Endothelial cell of umbilical vein (primary cell): ENCODE measurements at regions not wholly inside any gene's neighbourhood (a gene's known extent, or its start where the extent isn't known, plus 50 kb on each side); places are given as distances from the start of the nearest gene placed in this dataset.

Experiments
- BruUV-seq: library from RNA; stranded (reverse); fragments of 400-500 nt; replicated peaks from 2 replicates; lab custom pipeline; 2021; lab: Mats Ljungman, UMichigan
- CTCF ChIA-PET: fragments of 300-600, 350-600 bp; sonication (Branson Sonifier 250); formaldehyde crosslinking; loops from one replicate; lab custom pipeline; 2021; ENCODE audit warnings: antibody characterized with exemption, inconsistent platforms; lab: Charles Lee
- POLR2A ChIA-PET: fragments of 300-600, 350-600 bp; sonication (Branson Sonifier 250); formaldehyde crosslinking; loops from one replicate; lab custom pipeline; 2021; ENCODE audit warnings: antibody characterized with exemption, inconsistent platforms; lab: Charles Lee
- DNase-seq: peaks from one replicate; pipeline ENCODE4 v3.0.0-alpha.2; 2011; ENCODE audit warnings: low read depth, low spot score
- FAIRE-seq: peaks from 2 replicates; lab custom pipeline; 2011; peaks lifted over from hg19 to GRCh38; lab: Jason Lieb, UNC
- H2AFZ ChIP-seq: 2 replicates; pipeline ENCODE4 v1.6.0; 2012; ENCODE audit warnings: low read depth, low read length, control low read depth, inconsistent platforms
- H3K27ac ChIP-seq: 2 replicates; pipeline ENCODE4 v1.5.1; 2011; ENCODE audit warnings: low read depth, mild to moderate bottlenecking, control low read depth, low read length, moderate library complexity; ENCODE audit not compliant: insufficient read depth
- H3K27me3 ChIP-seq, 2 experiments: 2 replicates each; pipeline versions ENCODE4 v1.6.0 to v1.6.1; 2011; ENCODE audit warnings: low read length in 2 of 2, mixed read lengths in 1 of 2; ENCODE audit not compliant: control insufficient read depth in 2 of 2, insufficient read depth in 2 of 2
- H3K36me3 ChIP-seq, 2 experiments: 2 replicates in 1 of 2; 3 replicates in 1 of 2; pipeline ENCODE4 v1.5.1; 2011; ENCODE audit warnings: low read length in 2 of 2, mild to moderate bottlenecking in 1 of 2, moderate library complexity in 1 of 2; ENCODE audit not compliant: control insufficient read depth in 2 of 2, insufficient read depth in 2 of 2; ENCODE audit errors: extremely low read depth in 1 of 2
- H3K4me1 ChIP-seq: 3 replicates; pipeline ENCODE4 v1.5.1; 2011; ENCODE audit warnings: mild to moderate bottlenecking, low read length; ENCODE audit not compliant: control insufficient read depth, insufficient read depth; ENCODE audit errors: extremely low read depth
- H3K4me2 ChIP-seq: 2 replicates; pipeline ENCODE4 v1.6.1; 2011; ENCODE audit warnings: low read length, control low read depth, mixed read lengths; ENCODE audit not compliant: insufficient read depth
- H3K4me3 ChIP-seq, 3 experiments: fragments of 200-600 bp in 1 of 3; sonication (generic), shearing (Covaris generic) in 1 of 3; replicated peaks in 1 of 3; 2 replicates each; pipeline ENCODE4 v1.5.1; 2011 to 2016; ENCODE audit warnings: control low read depth in 3 of 3, low read length in 3 of 3, mild to moderate bottlenecking in 2 of 3, inconsistent platforms in 1 of 3, low read depth in 1 of 3, moderate library complexity in 1 of 3; ENCODE audit not compliant: insufficient read depth in 1 of 3
- H3K79me2 ChIP-seq: 2 replicates; pipeline ENCODE4 v1.6.0; 2012; ENCODE audit warnings: low read length, inconsistent platforms; ENCODE audit not compliant: control insufficient read depth, insufficient read depth
- H3K9ac ChIP-seq: replicated peaks from 2 replicates; pipeline ENCODE3; 2011; ENCODE audit warnings: low read length, control low read depth; ENCODE audit not compliant: insufficient read depth; ENCODE audit errors: extremely low read depth
- H3K9me1 ChIP-seq: replicated peaks from 3 replicates; pipeline ENCODE4 v1.6.0; 2011; ENCODE audit warnings: mild to moderate bottlenecking, low read length; ENCODE audit not compliant: control insufficient read depth, insufficient read depth; ENCODE audit errors: extremely low read depth
- H3K9me3 ChIP-seq: replicated peaks from 2 replicates; pipeline ENCODE4 v1.5.1; 2012; ENCODE audit warnings: low read length, inconsistent platforms; ENCODE audit not compliant: control insufficient read depth, insufficient read depth
- H4K20me1 ChIP-seq: replicated peaks from 2 replicates; pipeline ENCODE3; 2011; ENCODE audit warnings: mild to moderate bottlenecking, low read length; ENCODE audit not compliant: control insufficient read depth, insufficient read depth; ENCODE audit errors: extremely low read depth
- EZH2 ChIP-seq: IDR thresholded peaks from 2 replicates; pipeline ENCODE4 v1.6.1; 2012; ENCODE audit warnings: borderline replicate concordance, low read depth, mild to moderate bottlenecking, moderate library complexity, low read length, inconsistent platforms; ENCODE audit not compliant: severe bottlenecking
- FOS ChIP-seq: IDR thresholded peaks from 2 replicates; pipeline ENCODE4 v1.6.1; 2011; ENCODE audit warnings: mild to moderate bottlenecking, low read length, moderate library complexity, borderline replicate concordance; ENCODE audit not compliant: insufficient read depth
- GATA2 ChIP-seq: IDR thresholded peaks from 2 replicates; pipeline ENCODE4 v1.7.0; 2011; ENCODE audit warnings: low read depth, mild to moderate bottlenecking, moderate library complexity, mixed read lengths, low read length; ENCODE audit not compliant: insufficient read length, insufficient read depth
- JUN ChIP-seq: IDR thresholded peaks from 2 replicates; pipeline ENCODE4 v1.6.1; 2011; ENCODE audit warnings: borderline replicate concordance, low read depth; ENCODE audit not compliant: insufficient read length, insufficient read depth
- MAX ChIP-seq: IDR thresholded peaks from 2 replicates; pipeline ENCODE4 v1.6.1; 2011; ENCODE audit not compliant: insufficient read depth, insufficient read length
- MYC ChIP-seq: IDR thresholded peaks from one replicate; pipeline ENCODE4 v1.6.1; 2011; ENCODE audit warnings: mild to moderate bottlenecking, low read depth, low read length
- POLR2A ChIP-seq: IDR thresholded peaks from 2 replicates; pipeline ENCODE4 v1.6.1; 2012; ENCODE audit warnings: low read depth, mild to moderate bottlenecking, control low read depth, low read length
- POLR2AphosphoS5 ChIP-seq: IDR thresholded peaks from 2 replicates; pipeline ENCODE4 v1.6.1; 2012; ENCODE audit warnings: low read depth, mild to moderate bottlenecking, control low read depth, low read length, moderate library complexity; ENCODE audit not compliant: insufficient read depth
- dilution Hi-C: fragments of 300-500 bp; cut with MboI; formaldehyde crosslinking; loops from one replicate; pipeline ENCODE4 v1.15.0; 2019; ENCODE audit warnings: low sequenced_read_pairs; ENCODE audit not compliant: extremely low pct_ligation_motif_present
- intact Hi-C: fragments of 100-400 bp; cut with micrococcal nuclease; formaldehyde crosslinking; loops from one replicate; pipeline ENCODE4 v1.10.0; 2022
- TF ChIP-seq, protein P1 (sequence below), 2 donors: IDR thresholded peaks; 1 replicate in 1 of 2; 2 replicates in 1 of 2; pipeline ENCODE4 v1.5.1; 2011; ENCODE audit warnings: low read length in 2 of 2, mild to moderate bottlenecking in 2 of 2, moderate library complexity in 2 of 2, control low read depth in 1 of 2, inconsistent platforms in 1 of 2, low read depth in 1 of 2; ENCODE audit not compliant: insufficient read depth in 1 of 2; ENCODE audit errors: extremely low read depth in 1 of 2

- Histone ChIP-seq H3K9ac (no peak overlapping the region), H2AFZ (no peak overlapping the region), H3K27ac (no peak overlapping the region), H3K4me3 (no peak overlapping the region), H3K9me3 (no peaks in the 10 kb centered on the region), H3K4me1 (peaks cover 8% of the 10 kb centered on the region), H3K27me3 (peaks cover 9 to 11% of the 10 kb centered on the region in 2 experiments), H3K4me2 (no peak overlapping the region), H3K36me3 (no peaks in the 10 kb centered on the region), H4K20me1 (peaks cover 2% of the 10 kb centered on the region), H3K79me2 (peaks cover 4% of the 10 kb centered on the region), H3K9me1 (no peaks in the 10 kb centered on the region)
- FAIRE-seq (no peak), DNase-seq (no peak)
- dilution Hi-C loops (no loop called here), intact Hi-C loops (no loop called here)
- CTCF ChIA-PET = no interaction called here
- BruUV-seq = no TSS peak
- POLR2A ChIA-PET = no interaction called here
- no peak for TF ChIP-seq MAX
- TF ChIP-seq EZH2 = no peak
- no peak for TF ChIP-seq FOS
- TF ChIP-seq POLR2A = no peak
- no peak for TF ChIP-seq JUN
- no peak for TF ChIP-seq GATA2
- TF ChIP-seq, protein P1, sequence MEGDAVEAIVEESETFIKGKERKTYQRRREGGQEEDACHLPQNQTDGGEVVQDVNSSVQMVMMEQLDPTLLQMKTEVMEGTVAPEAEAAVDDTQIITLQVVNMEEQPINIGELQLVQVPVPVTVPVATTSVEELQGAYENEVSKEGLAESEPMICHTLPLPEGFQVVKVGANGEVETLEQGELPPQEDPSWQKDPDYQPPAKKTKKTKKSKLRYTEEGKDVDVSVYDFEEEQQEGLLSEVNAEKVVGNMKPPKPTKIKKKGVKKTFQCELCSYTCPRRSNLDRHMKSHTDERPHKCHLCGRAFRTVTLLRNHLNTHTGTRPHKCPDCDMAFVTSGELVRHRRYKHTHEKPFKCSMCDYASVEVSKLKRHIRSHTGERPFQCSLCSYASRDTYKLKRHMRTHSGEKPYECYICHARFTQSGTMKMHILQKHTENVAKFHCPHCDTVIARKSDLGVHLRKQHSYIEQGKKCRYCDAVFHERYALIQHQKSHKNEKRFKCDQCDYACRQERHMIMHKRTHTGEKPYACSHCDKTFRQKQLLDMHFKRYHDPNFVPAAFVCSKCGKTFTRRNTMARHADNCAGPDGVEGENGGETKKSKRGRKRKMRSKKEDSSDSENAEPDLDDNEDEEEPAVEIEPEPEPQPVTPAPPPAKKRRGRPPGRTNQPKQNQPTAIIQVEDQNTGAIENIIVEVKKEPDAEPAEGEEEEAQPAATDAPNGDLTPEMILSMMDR (IDR thresholded peaks at IDR 0.05; ENCODE audit: extremely low read depth in 1 of 2, insufficient read depth in 1 of 2, low read depth in 1 of 2, low read length in 2 of 2) = no peak
- TF ChIP-seq MYC = no peak
- TF ChIP-seq POLR2AphosphoS5 = no peak
Measured at GRCh38 chr11:129282634-129283033, 90.5 kb upstream of the ARHGAP32 start.
